ENCODE measurements at regions not wholly inside any gene's neighbourhood (a gene's known extent, or its start where the extent isn't known, plus 50 kb on each side); places are given as distances from the start of the nearest gene placed in this dataset.

- BruUV-seq (replicated peaks) = no TSS peak
- DNase-seq = no peak
- no peaks in the 10 kb centered on the region for H3K36me3 ChIP-seq (ENCODE audit: low read depth)
- no peaks in the 10 kb centered on the region for H3F3A ChIP-seq (ENCODE audit: insufficient read depth, low read depth)
- H4K20me1 ChIP-seq (ENCODE audit: insufficient read depth) = no peaks in the 10 kb centered on the region
- POLR2A ChIA-PET (ENCODE audit: unreplicated experiment) = no interaction called here
- no peak overlapping the region for H3K4me3 ChIP-seq
- no peaks in the 10 kb centered on the region for H3K9me2 ChIP-seq (ENCODE audit: insufficient read depth)
- no peaks in the 10 kb centered on the region for H3K9me3 ChIP-seq (ENCODE audit: insufficient read depth, low read depth)
- no peak overlapping the region for H3K27ac ChIP-seq
- intact Hi-C loops (cut with micrococcal nuclease; ENCODE audit: unreplicated experiment) = no loop called here
- H3K27me3 ChIP-seq (ENCODE audit: insufficient read depth, low read depth) = no peaks in the 10 kb centered on the region
- TF ChIP-seq, protein P1, sequence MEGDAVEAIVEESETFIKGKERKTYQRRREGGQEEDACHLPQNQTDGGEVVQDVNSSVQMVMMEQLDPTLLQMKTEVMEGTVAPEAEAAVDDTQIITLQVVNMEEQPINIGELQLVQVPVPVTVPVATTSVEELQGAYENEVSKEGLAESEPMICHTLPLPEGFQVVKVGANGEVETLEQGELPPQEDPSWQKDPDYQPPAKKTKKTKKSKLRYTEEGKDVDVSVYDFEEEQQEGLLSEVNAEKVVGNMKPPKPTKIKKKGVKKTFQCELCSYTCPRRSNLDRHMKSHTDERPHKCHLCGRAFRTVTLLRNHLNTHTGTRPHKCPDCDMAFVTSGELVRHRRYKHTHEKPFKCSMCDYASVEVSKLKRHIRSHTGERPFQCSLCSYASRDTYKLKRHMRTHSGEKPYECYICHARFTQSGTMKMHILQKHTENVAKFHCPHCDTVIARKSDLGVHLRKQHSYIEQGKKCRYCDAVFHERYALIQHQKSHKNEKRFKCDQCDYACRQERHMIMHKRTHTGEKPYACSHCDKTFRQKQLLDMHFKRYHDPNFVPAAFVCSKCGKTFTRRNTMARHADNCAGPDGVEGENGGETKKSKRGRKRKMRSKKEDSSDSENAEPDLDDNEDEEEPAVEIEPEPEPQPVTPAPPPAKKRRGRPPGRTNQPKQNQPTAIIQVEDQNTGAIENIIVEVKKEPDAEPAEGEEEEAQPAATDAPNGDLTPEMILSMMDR (conservative IDR thresholded peaks at IDR 0.05) = no peak
- TF ChIP-seq EZH2 (IDR thresholded peaks at IDR 0.05; ENCODE audit: low read depth) = no peak
- no peak overlapping the region for H3K4me2 ChIP-seq
- CTCF ChIA-PET = no interaction called here
- H3K4me1 ChIP-seq (replicated peaks; ENCODE audit: insufficient read depth) = no peaks in the 10 kb centered on the region
- H3K79me2 ChIP-seq (ENCODE audit: low read depth) = no peaks in the 10 kb centered on the region
- no peak overlapping the region for H2AFZ ChIP-seq
Observed at GRCh38 chrX:7503251-7503650, 339.7 kb upstream of the VCX start.

DNA sequence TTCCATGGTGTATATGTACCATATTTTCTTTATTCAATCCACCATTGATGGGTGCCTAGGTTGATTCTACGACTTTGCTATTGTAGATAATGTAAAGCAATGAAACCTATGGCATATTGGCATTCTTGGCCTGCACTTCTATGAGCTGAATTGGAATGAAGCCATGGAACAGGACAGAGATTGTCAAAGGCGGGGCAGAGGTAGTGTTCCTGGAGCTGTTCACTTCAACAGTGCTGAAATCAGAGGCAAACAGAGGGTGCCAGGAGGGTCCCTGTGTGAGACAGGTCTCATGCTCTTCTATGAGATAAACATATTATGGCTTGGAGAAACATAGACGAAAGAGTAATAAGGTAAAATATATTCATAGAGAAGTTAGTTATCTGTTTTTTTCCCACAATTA lies 342.6 kb upstream of the VCX start:
- ChIA-PET CTCF (no interaction called here), POLR2A (ENCODE audit: unreplicated experiment) (no interaction called here)
- no peak for DNase-seq
- BruUV-seq (replicated peaks) = no TSS peak
- Histone ChIP-seq H3K79me2 (ENCODE audit: low read depth) (no peaks in the 10 kb centered on the region), H3K27me3 (ENCODE audit: insufficient read depth, low read depth) (no peaks in the 10 kb centered on the region), H3K27ac (no peak overlapping the region), H3K36me3 (ENCODE audit: low read depth) (no peaks in the 10 kb centered on the region), H3K9me3 (ENCODE audit: insufficient read depth, low read depth) (no peaks in the 10 kb centered on the region), H2AFZ (no peak overlapping the region), H3K9me2 (ENCODE audit: insufficient read depth) (no peaks in the 10 kb centered on the region), H3K4me2 (no peak overlapping the region), H3K4me3 (no peak overlapping the region), H4K20me1 (ENCODE audit: insufficient read depth) (no peaks in the 10 kb centered on the region), H3F3A (ENCODE audit: insufficient read depth, low read depth) (no peaks in the 10 kb centered on the region), H3K4me1 (replicated peaks; ENCODE audit: insufficient read depth) (no peaks in the 10 kb centered on the region)
- intact Hi-C loops (cut with micrococcal nuclease; ENCODE audit: unreplicated experiment) = no loop called here
- TF ChIP-seq, protein P1 (conservative IDR thresholded peaks at IDR 0.05) = no peak
- no peak for TF ChIP-seq EZH2 (IDR thresholded peaks at IDR 0.05; ENCODE audit: low read depth)

DNA sequence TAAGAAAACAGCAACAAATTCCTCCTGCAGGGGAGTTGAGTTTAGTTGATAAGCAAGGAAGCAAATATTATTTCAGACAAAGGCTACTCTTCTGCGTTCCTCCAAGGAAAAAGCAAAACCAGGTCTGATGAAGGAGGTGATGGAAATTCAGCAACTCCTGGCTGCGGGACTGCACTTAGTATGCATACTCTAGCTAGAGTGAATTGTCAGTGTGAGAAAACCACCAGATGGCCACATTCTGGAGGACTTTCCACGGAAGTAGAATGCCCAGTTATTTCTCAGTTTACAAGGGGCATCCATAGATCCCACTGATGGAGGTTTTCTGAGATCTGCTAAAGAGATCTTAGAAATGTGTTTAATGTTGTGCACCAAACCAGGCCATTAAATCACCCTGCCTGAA lies 338.6 kb upstream of the PUDP start:
- Histone ChIP-seq H3K36me3 (ENCODE audit: low read depth) (no peaks in the 10 kb centered on the region), H3K27ac (no peak overlapping the region), H3K4me1 (replicated peaks; ENCODE audit: insufficient read depth) (no peaks in the 10 kb centered on the region), H3K27me3 (ENCODE audit: insufficient read depth, low read depth) (no peaks in the 10 kb centered on the region), H3K4me3 (no peak overlapping the region), H3K79me2 (ENCODE audit: low read depth) (no peaks in the 10 kb centered on the region), H3K9me2 (ENCODE audit: insufficient read depth) (no peaks in the 10 kb centered on the region), H4K20me1 (ENCODE audit: insufficient read depth) (no peaks in the 10 kb centered on the region), H3K4me2 (no peak overlapping the region), H2AFZ (no peak overlapping the region), H3F3A (ENCODE audit: insufficient read depth, low read depth) (no peaks in the 10 kb centered on the region), H3K9me3 (ENCODE audit: insufficient read depth, low read depth) (no peaks in the 10 kb centered on the region)
- BruUV-seq (replicated peaks) = no TSS peak
- ChIA-PET CTCF (no interaction called here), POLR2A (ENCODE audit: unreplicated experiment) (no interaction called here)
- TF ChIP-seq, protein P1 (conservative IDR thresholded peaks at IDR 0.05) = no peak
- no peak for TF ChIP-seq EZH2 (IDR thresholded peaks at IDR 0.05; ENCODE audit: low read depth)
- no peak for DNase-seq
- intact Hi-C loops (cut with micrococcal nuclease; ENCODE audit: unreplicated experiment) = no loop called here
